Hypothalamus (tissue), 51 donors: ENCODE measurements at regions not wholly inside any gene's neighbourhood (a gene's known extent, or its start where the extent isn't known, plus 50 kb on each side); places are given as distances from the start of the nearest gene placed in this dataset.
A peak's percentile ranks its signal among the peaks of the same experiment; 100 is the strongest.
"Not testable (repeated sequence)": the region's sequence is repeated elsewhere in the genome, so short reads cannot be mapped to it uniquely, and the experiment has no call there.

Experiments
- DNase-seq, 51 donors: peaks; one replicate each; lab custom pipeline; 2025; lab: John Stamatoyannopoulos, UW

DNA sequence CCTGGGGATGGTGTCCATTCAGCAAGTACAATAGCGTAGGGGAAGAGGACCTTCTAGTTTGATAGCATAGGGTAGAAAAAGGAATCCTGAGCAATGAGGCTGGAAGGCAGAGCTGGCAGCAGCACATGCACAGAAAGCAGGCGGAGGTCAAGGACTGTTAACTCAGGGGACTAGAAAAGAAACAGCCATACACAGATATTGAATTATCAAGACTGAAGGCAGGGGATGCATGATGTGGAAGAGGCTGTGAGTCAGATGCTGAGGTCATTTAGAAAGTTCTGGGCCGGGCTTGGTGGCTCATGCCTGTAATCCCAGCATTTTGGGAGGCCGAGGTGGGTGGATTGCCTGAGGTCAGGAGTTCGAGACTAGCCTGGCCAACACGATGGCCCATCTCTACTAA, 65.6 kb downstream of the OPTC start:
- DNase-seq: no peak

GRCh38 chr1:203561761-203562160, 64.9 kb upstream of the ATP2B4 start:
- not testable (repeated sequence) for DNase-seq

DNA sequence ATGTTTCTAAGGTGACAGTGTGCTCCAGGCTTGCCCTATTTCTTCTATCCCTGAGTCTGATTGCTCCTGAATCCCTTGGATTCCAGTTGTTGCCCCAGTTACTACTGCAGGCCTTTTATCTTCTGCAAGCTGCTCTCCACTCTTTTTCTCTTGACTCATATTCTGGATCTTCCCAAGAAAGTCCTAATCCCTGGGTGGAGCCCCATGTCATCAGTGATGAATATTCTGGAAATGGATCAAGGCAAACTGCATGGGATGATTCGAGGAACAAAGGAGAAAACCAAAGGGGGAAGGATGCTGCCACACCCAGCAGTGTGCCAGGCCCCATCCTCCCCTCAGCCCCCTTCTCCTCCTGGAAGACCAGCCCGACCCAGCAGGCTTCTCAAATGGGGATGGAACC, 63.3 kb upstream of the ATP2B4 start:
- no peak for DNase-seq

- no peak for DNase-seq
Measured at GRCh38 chr1:203564024-203564423, 62.6 kb upstream of the ATP2B4 start.

- DNase-seq: no peak
Measured at GRCh38 chr1:203565049-203565448, 61.6 kb upstream of the ATP2B4 start.

DNA sequence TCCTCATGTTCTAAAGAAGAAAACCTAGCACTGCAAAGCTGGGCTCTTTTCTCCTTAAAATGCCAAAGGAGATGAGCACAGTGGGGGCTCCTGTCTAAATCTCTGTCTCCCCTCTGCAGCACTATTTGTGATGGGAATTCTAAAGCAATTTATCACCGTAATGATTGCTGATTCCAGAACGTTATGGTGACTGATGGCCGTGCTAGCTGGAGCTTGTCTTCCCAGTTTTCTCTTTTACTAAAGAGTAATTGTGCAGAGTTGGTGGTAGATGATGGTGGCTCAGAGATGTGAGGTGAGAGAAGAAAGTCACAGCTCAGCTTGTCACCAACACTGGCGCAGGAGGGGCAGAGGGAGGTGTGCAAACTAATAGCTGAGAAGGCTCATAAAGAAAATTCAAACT, 60.7 kb upstream of the ATP2B4 start:
- DNase-seq: no peak

- not testable (repeated sequence) for DNase-seq
Measured at GRCh38 chr1:203566966-203567365, 59.7 kb upstream of the ATP2B4 start.

GRCh38 chr1:203567596-203567995, 59.0 kb upstream of the ATP2B4 start:
- DNase-seq: no peak

- DNase-seq: no peak
Measured at GRCh38 chr1:203569490-203570318, 56.9 kb upstream of the ATP2B4 start.

GRCh38 chr1:203570805-203571204, 55.8 kb upstream of the ATP2B4 start:
- DNase-seq: no peak

DNA sequence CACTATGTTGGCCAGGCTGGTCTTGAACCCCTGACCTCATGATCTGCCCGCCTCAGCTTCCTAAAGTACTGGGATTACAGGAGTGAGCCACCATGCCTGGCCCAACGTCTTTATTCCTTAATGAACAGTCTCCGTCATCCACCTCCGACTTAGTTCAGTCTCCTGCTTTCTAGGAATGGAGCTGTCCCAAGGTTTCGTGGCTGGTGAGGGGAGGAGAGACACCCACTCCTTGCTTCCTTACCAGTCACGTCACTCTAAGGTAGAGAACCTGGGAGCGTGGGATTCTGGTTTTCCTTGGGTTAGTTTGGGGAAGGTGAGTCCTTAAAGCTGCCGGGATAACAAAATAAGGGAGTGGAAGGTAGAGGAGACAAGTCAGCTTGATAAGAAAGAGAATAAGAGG, 55.0 kb upstream of the ATP2B4 start:
- peak in 1 of 51 donors; percentile 5 for DNase-seq

GRCh38 chr1:203572134-203572625, 54.5 kb upstream of the ATP2B4 start:
- peak in 4 of 51 donors; percentile 10 to 47 (median 15) for DNase-seq

- no peak for DNase-seq
Measured at GRCh38 chr1:203573730-203574129, 52.9 kb upstream of the ATP2B4 start.
